Non-pigmented ciliary epithelial cell (primary cell): ENCODE measurements at regions not wholly inside any gene's neighbourhood (a gene's known extent, or its start where the extent isn't known, plus 50 kb on each side); places are given as distances from the start of the nearest gene placed in this dataset.

Experiments used
- DNase-seq: peaks from one replicate; pipeline ENCODE4 v3.0.0-alpha.2; 2010; ENCODE audit warnings: low read depth

DNA sequence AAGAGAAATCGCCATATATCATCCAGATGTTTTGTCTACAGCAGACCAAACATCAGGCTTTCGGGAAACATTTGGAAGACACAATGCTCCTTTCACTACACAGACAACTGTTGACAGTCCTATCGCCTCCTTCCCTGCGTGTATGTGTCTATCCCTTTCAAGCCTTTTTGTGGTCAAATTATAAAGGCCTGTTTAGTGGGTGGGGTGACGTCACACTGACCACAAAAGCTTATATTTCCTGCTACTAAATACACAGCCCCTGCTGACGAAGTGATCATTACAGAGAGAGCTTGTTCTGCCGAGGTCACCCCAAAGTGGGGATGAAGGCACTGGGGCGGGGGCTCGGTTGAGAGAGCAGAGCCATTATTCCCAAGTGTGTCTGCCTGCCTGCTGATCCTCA lies 302.7 kb upstream of the TNP1 start:
- DNase-seq: peak; percentile 88

DNA sequence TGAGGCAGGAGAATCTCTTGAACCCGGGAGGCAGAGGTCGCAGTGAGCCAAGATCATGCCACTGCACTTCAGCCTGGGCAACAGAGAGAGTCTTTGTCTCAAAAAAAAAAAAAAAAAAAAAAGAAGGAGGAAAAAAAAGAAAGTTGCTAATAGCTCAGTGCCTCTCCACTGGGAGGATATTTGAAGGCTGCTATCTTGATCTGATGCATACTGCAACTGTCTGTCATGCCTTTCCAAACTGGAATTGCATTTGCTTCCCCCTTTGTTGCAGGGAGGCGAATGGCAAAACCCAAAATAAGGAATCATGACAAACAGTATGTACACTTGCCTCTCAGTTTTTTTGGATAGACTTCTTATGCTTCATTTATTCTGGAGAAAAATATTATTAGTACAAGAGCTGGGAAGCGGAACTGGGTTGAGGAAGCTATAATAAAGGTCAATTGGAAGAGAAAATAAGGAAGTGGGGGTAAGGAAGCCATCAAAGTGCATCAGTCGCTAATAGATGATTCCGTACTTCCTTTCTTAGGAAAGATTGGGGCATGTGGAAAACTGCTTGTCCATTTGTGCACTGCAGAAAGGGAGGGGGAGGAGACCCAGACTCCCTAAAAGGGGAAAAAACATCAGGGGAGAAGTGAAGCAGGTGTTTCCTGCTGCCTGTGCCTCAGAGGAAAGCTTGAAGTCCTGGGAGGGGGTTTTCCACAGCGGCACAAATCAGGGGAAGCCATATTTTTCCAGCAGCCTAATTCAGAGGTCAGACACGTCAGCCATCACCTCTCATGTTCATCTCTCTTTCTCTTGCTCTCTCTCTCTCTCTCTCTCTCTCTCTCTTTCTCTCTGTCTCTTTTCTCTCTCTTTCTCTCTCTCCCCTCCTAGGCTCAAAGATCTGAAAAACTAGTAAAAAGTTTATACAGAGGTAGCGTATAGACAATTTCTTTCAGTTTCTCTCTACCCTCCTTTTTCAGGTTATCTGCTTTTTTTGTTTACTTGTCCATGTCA lies 301.4 kb upstream of the TNP1 start:
- DNase-seq: no peak

DNA sequence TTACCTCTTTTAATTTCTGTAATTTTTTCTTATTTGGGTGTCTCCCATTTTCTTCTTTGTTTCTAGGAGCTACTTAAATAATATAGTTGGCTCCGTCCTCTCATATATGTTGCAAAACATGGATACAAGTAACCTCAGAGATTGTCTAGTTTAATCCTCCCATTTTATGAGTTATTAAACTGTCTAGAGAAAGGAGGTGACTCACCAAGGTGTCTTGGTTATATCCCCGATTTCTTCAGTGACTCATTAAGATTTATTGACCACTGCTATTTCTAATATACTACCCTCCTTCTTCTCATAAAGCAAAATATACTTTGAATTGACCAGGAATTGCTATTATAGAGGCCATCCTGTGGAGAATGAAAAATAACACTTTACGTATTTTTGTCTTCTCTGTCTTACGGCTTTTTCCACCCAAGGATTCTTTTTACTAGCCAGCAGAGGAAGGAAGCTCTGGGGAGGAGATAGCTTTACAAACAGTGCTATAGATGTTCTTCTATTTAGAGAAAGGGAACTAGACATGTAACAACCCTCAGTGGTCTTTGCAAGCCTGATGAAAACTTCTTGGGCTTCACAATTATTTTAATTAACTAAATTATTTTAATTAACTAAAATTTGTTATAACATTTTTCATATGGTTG lies 300.4 kb upstream of the TNP1 start:
- DNase-seq: no peak

DNA sequence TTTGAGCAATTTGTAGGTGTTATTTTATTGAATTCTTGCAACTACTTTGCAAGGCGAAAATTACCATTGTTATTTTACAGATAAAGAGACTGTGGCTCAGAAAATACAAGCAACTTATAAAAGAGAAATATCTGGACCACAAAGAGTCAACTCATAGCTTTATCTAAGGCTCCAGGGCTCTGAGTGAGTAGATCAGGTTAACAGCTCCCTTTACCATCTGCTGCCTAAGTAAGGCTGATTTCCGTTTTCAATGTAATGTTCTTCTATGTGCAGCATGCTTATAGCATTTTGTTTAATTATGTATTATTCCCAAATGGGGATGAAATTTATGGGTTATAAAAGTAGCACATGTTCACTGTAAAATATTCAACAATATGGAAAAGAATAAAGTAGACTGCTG lies 299.1 kb upstream of the TNP1 start:
- no peak for DNase-seq

DNA sequence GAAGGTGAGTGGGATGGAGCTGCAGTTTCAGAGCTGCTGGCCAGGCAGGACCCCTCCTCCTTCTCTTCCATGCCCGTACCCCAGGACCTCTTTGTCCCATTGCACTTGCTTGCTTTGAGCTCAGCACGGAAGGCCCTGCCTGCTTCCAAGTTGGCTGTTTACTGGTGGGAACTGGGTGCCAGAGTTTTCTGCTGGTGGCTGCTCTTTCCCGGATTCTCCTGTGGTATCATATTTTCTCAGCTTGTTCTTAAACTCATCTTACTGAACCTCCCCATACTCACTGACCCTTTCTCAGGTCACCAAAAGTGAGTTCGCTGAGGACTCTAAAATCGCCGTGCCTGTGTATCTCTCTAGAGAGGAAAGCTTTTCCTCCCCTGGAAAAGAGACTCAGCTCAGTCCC lies 297.7 kb upstream of the TNP1 start:
- no peak for DNase-seq

DNA sequence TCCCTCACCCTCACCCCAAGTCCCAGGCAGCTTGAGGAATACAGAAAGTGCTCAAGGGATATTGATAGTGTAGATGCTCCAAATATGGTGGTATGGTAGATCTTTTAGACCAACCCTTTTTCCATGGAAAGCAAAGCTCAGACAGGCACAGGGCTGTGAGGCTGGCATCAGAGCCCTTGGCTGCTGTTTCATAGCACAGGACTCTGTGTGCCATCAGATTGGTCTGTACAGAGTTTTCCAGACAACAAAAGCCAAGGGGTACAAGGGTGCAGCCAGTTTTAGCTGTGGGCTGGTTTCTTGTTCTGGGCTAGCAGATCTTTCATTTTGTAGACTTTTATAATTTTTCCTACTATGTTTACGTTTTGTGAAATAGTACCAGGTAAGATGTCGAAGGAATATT lies 296.9 kb upstream of the TNP1 start:
- no peak for DNase-seq

DNA sequence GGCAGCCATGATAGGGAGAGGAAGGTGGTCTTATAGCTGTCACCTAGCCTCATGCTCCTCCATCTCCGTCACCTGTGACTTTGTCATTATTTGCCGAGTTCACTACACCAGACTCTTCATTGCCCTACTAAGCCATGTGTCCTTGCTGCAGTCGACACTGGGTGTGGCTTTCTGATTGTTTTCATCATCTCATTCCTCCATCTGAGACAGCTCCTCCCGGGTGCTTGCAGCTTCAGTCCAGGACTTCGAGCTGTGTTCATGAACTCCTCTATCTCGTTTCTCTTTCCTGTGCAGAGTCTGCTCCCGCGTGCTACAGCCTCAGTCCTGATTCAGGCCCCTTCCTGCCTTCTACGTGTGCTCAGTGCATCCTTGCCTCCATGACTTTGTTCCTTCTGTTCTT lies 295.1 kb upstream of the TNP1 start:
- no peak for DNase-seq

DNA sequence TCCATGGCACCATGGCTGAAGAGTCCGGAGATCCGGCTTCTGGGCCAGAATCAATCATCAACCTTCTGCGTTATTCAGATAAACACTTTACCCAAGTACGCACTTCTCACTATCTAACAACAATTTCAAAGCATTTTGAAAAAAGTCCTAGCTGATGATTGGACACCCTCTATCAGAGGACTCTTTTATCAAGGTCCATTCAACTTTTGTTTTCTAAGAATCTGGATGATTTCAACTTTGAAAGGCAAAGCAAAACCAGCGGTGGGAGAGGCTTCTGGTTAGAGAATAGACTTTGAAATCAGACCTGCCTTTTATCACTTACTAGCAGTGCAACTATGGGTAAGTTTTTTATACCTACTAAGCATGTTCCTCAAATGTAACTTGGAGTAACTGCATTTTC lies 293.6 kb upstream of the TNP1 start:
- DNase-seq: no peak

DNA sequence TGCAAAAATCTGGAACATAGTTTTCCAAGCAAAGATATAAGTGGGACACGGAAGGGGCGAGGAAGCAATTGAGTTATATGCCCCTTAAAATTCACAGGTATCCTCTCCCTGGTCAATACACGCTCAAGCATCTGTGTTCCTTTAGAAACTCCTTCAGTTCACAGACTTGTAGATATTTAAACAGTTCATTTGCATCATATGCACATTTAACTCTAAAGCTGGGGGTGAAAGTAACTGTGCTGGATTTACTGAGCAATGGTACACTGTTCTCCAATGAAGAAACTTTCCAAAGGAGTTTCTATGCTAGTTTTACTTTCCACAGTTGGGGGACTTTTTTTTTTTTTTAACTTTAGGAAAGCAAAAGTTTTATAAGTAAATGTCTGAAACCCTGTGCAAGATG lies 293.0 kb upstream of the TNP1 start:
- no peak for DNase-seq

DNA sequence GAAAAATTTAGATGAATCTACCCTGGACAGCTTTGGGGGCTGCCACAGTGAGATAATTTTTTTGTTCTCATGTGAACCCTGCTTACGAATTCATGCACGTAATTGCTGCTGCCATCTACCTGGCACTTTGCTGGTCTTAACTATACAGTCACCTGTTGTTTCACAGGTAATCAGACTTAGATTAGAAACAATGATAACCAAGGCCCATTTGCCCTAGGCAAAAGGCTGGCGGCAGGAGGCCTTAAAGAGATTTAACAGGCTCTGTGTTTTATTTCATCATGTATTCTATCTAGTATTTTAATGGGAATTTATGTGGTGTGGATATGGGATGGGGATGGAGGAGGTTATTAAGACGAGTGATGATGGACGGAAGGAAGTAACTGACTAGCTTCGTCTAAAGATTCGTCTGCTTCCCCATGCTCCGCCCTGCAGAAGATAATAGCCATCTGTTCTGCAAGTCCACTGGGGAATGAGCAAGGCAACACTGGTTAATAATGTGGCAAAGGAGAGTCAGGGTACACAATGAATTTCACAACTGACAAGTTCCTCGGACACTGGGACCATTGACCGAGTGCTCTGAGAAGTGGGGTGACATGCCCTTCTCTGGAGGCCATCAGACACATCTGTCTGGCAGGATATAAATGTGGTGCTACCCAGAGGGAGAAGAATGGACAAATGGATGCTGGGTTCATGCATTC lies 291.8 kb upstream of the TNP1 start:
- DNase-seq: no peak

DNA sequence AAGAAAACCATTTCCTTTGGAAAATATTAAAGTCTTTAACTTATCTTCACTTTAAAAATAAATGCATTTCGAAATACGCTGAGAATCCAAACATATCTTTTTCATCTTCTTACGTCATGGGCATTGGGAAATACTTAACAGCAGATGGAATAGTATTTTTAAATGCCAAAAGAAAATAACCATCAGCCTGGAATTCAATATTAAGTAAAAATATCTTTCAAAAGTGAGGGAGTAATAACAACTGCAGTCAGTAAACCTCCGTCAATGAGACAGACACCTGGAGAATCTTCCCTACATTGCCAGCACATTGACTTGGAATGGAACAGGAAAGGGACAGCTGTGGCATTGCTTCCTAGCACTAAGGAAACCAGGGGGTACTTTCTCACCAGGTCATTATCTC lies 290.4 kb upstream of the TNP1 start:
- DNase-seq: no peak

DNA sequence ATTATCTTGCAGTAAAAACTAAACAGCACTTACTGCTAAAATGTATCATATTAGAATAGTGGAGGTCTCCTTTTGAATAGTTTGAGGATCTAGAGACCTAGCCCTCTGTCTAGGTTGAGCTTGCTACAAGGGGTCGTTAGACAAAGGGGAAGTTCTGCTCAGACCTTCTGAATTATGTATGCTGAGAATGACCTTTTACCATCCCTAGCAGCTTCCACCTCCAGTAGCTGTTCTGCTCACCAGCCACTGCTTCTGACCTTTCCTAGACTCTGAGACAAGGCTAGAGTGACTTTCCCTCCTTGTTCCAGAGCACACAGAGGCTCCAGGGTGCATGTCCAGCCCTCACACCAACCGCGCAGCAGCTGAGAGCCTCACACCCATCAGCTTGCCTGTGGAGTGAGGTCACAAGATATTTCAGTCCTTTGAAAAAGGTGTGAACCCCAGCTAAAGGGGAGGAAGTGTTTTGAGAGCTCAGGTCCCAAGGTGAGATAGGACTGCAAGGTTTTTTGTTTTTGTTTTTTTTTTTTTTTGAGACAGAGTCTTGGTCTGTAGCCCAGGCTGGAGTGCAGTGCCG lies 289.3 kb upstream of the TNP1 start:
- no peak for DNase-seq

DNA sequence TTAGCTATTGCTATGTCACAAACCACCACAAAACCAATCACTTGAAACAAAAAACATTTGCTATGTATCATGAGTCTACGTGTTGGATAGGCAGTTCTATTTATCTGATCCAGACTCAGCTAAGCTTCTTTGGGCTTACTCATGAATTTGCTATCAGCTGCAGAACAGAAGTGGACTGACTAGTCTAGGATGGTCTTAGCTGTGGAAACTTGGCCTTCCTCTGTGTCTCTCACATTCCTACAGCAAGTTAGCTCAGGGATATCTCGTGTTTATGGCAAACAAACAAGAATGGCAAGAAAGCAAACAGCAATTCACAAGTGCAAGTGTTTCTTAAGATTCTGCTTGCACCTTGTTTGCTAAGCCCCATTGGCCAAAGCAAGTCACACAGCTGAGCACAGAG lies 288.0 kb upstream of the TNP1 start:
- DNase-seq: no peak

DNA sequence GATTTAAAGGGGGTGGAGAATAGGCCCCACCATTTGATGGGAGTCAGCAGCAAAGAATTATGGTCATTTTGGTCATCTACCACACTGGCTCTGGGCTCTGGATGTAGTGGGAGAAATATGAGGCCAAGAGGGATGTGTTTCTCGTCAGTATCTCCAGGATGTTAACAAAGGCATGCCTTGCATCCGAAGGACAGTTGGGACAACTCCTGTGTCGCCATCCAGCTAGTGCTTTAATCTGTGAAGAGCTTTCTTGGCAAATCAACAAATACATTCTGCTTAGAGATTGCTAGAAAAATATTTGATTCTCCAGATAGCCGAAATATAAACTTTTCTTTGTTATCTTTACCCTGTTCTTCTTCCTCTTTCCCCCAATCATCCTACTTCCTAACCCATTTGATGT lies 287.1 kb upstream of the TNP1 start:
- no peak for DNase-seq

DNA sequence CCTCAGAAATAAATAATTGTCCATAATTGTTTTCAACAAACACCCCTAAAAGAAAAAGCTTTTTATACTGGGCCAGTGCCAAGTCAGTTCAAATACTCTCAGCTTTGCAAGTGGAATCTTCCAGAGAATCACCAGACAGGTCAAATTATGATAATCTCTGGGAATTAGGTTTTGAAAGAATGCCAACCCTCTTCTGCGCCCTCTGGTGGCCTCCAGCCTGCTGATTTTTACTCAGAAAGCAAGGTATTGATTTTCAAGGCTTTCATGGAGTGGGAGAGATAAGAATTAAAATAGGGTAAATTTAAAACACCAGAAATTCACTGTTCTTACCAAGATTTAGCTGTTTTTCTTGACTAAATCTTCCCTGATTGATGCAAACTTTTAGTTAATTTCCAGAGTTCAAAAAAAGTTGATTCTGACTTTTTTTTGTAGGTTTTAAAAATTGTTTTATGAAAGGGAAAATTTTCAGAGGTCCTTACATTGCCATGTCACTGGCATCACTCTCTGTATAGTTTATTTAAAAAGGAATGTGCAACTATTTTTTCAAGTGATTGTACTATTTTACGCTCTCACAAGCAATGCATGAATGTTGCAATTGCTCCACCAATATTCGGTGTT lies 282.9 kb upstream of the TNP1 start:
- DNase-seq: no peak

DNA sequence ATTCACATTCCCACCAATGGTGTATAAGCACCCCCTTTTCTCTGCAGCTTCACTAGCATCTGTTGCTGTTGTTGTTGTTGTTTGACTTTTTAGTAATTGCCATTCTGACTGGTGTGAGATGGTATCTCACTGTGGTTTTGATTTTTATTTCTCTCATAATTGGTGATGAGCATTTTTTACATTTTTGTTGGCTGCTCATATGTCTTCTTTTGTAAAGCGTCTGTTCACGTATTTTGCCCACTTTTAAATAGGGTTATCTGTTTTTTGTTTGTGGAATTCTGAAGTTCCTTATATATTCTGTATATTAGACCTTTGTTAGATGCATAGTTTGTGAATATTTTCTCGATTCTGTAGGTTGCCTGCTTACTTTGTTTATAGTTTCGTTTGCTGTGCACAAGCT lies 278.4 kb upstream of the TNP1 start:
- DNase-seq: no peak

DNA sequence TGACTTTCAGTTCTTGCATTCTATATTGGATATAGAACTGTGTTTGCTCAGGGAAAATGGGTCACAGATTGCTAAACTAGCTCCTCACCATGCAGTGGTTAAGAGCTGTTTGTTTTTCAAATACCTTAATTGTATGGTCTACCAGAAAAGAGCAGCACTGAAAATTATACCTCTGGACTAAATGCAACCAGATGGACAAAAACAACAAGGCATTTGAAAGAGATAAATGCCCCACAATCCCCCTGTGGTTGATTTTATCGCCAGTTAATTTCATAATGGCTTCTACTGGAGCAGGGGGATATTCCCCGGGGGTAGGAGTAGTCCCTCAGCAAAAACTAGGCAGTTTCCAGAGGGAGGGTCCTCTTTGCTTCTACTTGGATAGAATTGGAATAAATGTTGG lies 267.9 kb upstream of the TNP1 start:
- DNase-seq: no peak

DNA sequence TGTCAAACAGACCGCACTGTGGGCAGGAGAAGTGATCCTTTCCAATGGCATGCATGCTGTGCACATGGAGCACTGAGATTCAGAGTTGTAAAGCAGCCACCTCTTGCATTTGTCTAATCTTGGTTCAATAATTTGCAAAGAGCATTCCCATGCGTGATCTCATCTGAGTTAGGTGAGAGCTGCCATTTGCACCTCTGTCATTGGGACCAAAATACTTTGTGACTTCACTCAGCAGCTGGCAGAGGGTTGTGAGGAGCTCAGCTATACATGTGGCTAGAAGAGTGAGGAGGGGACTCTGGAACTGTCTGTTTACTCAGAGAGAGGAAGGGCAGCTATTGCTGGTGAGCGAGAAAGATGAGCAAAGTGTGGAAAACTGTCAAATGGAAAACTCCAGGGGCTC lies 265.1 kb upstream of the TNP1 start:
- DNase-seq: no peak

DNA sequence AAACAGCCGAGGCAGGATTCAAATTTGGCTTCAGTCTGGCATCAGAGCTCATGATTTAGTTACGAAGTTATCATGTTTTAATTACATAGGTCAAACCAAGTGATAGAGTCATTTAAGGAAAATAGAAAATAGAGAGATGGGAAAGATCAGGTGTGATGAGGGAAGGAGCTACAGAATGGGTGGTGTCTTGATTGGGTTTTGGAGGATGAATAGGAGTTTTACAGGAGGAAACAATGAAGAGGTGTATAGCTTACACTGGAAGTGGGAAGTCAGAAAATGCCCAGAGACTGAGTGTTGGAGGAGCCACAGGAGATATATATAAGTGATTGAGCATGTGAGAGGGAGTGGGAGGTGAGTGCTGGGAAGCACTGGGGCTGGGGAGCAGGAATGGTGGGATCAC lies 264.2 kb upstream of the TNP1 start:
- DNase-seq: no peak

DNA sequence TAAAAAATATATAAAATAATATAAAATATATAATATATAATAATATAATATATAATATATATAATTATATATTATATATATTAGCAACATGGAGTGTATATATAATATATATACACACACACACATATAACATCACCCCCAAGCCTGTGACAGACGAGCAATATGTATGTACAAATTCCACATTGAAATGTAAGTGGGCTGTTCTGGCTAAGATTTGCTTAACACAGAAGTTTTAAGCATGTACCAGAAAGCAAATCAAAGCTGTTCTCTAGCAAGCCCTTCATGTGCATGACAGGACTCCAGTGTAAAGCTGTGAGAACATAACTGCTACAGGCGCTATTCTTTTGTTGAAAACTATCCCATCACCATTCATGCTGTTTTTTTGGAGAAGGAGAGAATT lies 261.7 kb upstream of the TNP1 start:
- no peak for DNase-seq

DNA sequence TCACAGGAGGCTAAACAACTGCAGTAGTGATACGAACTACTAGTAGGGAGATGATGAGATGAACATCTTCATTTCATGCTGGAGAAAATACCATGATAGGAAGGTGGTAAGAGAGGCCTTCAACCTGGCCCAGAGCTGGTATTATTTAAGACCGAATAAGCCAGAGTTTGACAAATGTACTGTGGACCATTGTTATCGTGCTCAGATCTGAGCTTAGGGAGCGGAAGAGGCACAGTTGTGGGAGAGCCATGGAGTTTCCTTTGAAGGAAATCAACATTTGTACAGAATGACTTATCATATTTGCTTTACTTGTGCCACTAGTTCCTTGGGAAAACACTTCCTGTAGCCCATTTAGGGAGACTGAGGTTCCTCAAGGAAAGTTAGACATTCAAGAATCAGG lies 260.6 kb upstream of the TNP1 start:
- no peak for DNase-seq

DNA sequence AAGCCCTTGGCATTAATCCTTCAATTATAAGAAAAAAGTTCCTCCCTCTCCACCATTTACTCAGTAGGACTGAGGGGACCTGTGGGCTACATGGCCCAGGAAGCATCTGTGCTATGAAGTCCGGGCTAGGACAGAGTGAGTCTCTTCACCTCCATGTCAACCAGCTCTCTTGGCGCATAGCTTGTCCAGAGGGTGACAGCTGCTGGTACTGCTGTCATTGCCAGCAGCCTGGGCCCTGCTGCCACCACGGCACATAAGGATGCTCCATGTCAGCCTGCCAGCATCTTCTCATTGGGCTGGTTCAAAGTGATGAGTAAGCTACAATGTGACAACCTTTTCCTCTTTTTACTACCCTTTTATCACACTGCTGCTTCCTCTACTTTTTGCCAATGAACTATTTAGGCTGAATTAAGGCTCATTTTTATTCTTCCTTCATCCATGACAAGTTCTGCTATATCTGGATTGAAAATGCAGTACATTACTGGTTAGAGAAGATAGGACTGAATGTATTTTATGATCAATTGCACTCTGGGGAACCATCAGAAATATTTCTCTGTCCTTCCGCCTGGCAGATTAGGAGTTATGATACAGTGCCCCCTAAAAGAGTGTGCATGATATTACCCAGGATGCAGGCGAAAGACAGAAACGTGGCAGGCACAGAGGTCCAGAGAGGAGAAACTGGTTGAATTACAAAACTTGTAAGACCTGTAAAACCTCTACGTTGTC lies 258.9 kb upstream of the TNP1 start:
- no peak for DNase-seq
